GM23338 (cell line): ENCODE measurements at regions not wholly inside any gene's neighbourhood (a gene's known extent, or its start where the extent isn't known, plus 50 kb on each side); places are given as distances from the start of the nearest gene placed in this dataset.

Experiments
- ATAC-seq: fragments of 200-7000 bp; cut with Tn5 transposase; 3 replicates; pipeline ENCODE4 v1.9.1; 2020
- DNase-seq: peaks from one replicate; pipeline ENCODE4 v3.0.0-alpha.2; 2015; ENCODE audit warnings: low spot score
- H2AFZ ChIP-seq: fragments of 200-600 bp; sonication (generic); 2 replicates; pipeline ENCODE4 v1.8.0; 2016; ENCODE audit warnings: antibody characterized with exemption, mild to moderate bottlenecking, moderate library complexity
- H3F3A ChIP-seq: fragments of 200-600 bp; sonication (generic); replicated peaks from 2 replicates; pipeline ENCODE4 v1.8.0; 2017; ENCODE audit warnings: antibody characterized with exemption, mixed run types, low read depth
- H3K27ac ChIP-seq: fragments of 200-600 bp; sonication (generic); 2 replicates; pipeline ENCODE4 v1.6.1; 2016; ENCODE audit warnings: low read depth
- H3K27me3 ChIP-seq: fragments of 200-600 bp; sonication (generic); 2 replicates; pipeline ENCODE4 v1.8.0; 2016; ENCODE audit warnings: mild to moderate bottlenecking, mixed run types, moderate library complexity; ENCODE audit not compliant: insufficient read depth
- H3K36me3 ChIP-seq: fragments of 200-600 bp; sonication (generic); 2 replicates; pipeline ENCODE4 v1.8.0; 2016; ENCODE audit warnings: mild to moderate bottlenecking; ENCODE audit not compliant: insufficient read depth
- H3K4me1 ChIP-seq: fragments of 200-600 bp; sonication (generic); 2 replicates; pipeline ENCODE4 v1.8.0; 2016; ENCODE audit warnings: mild to moderate bottlenecking, moderate library complexity; ENCODE audit not compliant: insufficient read depth
- H3K4me2 ChIP-seq: fragments of 200-600 bp; sonication (generic); 2 replicates; pipeline ENCODE4 v1.7.1; 2017; ENCODE audit warnings: mixed run types
- H3K4me3 ChIP-seq: fragments of 200-600 bp; sonication (generic); 2 replicates; pipeline ENCODE4 v1.6.1; 2016; ENCODE audit warnings: mixed run types
- H3K79me2 ChIP-seq: fragments of 200-600 bp; sonication (generic); replicated peaks from 2 replicates; pipeline ENCODE4 v1.8.0; 2017; ENCODE audit warnings: mild to moderate bottlenecking; ENCODE audit not compliant: insufficient read depth
- H3K9me2 ChIP-seq: fragments of 200-600 bp; sonication (generic); 2 replicates; pipeline ENCODE4 v1.8.0; 2017; ENCODE audit not compliant: insufficient read depth
- H4K20me1 ChIP-seq: fragments of 200-600 bp; sonication (generic); replicated peaks from 2 replicates; pipeline ENCODE4 v1.8.0; 2017; ENCODE audit warnings: mild to moderate bottlenecking; ENCODE audit not compliant: insufficient read depth
- H3K27ac Mint-ChIP-seq: 2 replicates; pipeline ENCODE4 v1.8.0; 2020; ENCODE audit warnings: inconsistent platforms, mild to moderate bottlenecking, moderate library complexity, mixed read lengths
- H3K27me3 Mint-ChIP-seq: 3 replicates; pipeline ENCODE4 v1.8.0; 2022; ENCODE audit warnings: low read depth, mild to moderate bottlenecking, moderate library complexity, mixed read lengths, inconsistent platforms; ENCODE audit not compliant: insufficient read depth, poor library complexity
- H3K36me3 Mint-ChIP-seq: 3 replicates; pipeline ENCODE4 v1.8.0; 2021; ENCODE audit warnings: low read depth, mild to moderate bottlenecking, inconsistent platforms, moderate library complexity, mixed read lengths
- H3K4me1 Mint-ChIP-seq: 3 replicates; pipeline ENCODE4 v1.8.0; 2020; ENCODE audit warnings: mild to moderate bottlenecking, inconsistent platforms, mixed read lengths
- H3K4me3 Mint-ChIP-seq: 3 replicates; pipeline ENCODE4 v1.8.0; 2021; ENCODE audit warnings: moderate library complexity, mild to moderate bottlenecking, inconsistent platforms, mixed read lengths
- H3K9me3 Mint-ChIP-seq: 3 replicates; pipeline ENCODE4 v1.8.0; 2020; ENCODE audit warnings: moderate library complexity, mild to moderate bottlenecking, inconsistent platforms, mixed read lengths
- CTCF ChIP-seq, 2 experiments: fragments of 200-600 bp in 1 of 2; sonication (generic) in 1 of 2; conservative IDR thresholded peaks; 2 replicates each; pipeline versions ENCODE4 v1.5.1 to v1.6.1; 2016 to 2017; ENCODE audit warnings: antibody characterized with exemption in 2 of 2, low read depth in 2 of 2, mild to moderate bottlenecking in 2 of 2, moderate library complexity in 1 of 2
- ETS1 ChIP-seq: IDR thresholded peaks from 2 replicates; pipeline ENCODE4 v1.6.1; 2016; ENCODE audit warnings: antibody characterized with exemption
- EZH2 ChIP-seq: fragments of 200-600 bp; sonication (generic); IDR thresholded peaks from one replicate; pipeline ENCODE4 v1.8.0; 2017; ENCODE audit warnings: antibody characterized with exemption, mild to moderate bottlenecking, low read depth; ENCODE audit not compliant: unreplicated experiment
- EZH2phosphoT487 ChIP-seq: fragments of 200-600 bp; sonication (generic); IDR thresholded peaks from one replicate; pipeline ENCODE4 v1.8.1; 2018; ENCODE audit warnings: antibody characterized with exemption; ENCODE audit not compliant: unreplicated experiment
- JUNB ChIP-seq: IDR thresholded peaks from one replicate; pipeline ENCODE4 v1.6.1; 2016; ENCODE audit warnings: antibody characterized with exemption; ENCODE audit not compliant: unreplicated experiment
- NANOG ChIP-seq: IDR thresholded peaks from 2 replicates; pipeline ENCODE4 v1.6.1; 2016; ENCODE audit warnings: antibody characterized with exemption, borderline replicate concordance
- POLR2AphosphoS5 ChIP-seq: IDR thresholded peaks from 2 replicates; pipeline ENCODE4 v1.6.1; 2016; ENCODE audit warnings: antibody characterized with exemption, low read depth
- REST ChIP-seq: IDR thresholded peaks from one replicate; pipeline ENCODE4 v1.6.1; 2018; ENCODE audit warnings: antibody characterized with exemption; ENCODE audit not compliant: unreplicated experiment
- STAT1 ChIP-seq: IDR thresholded peaks from one replicate; pipeline ENCODE4 v1.6.1; 2016; ENCODE audit warnings: antibody characterized with exemption; ENCODE audit not compliant: unreplicated experiment
- ZNF331 ChIP-seq: fragments of 250-450 bp; sonication (Bioruptor Pico); IDR thresholded peaks from 2 replicates; pipeline ENCODE4 v1.5.0; 2020; ENCODE audit warnings: low read depth, mild to moderate bottlenecking, moderate library complexity
- ZNF462 ChIP-seq: fragments of 250-450 bp; sonication (Bioruptor Pico); IDR thresholded peaks from 2 replicates; pipeline ENCODE4 v1.5.0; 2020; ENCODE audit warnings: mild to moderate bottlenecking, moderate library complexity

GRCh38 chr5:89246864-89247263, 363.9 kb upstream of the MEF2C start (continued):
- no peak for TF ChIP-seq ETS1
- no peak for TF ChIP-seq CTCF (conservative IDR thresholded peaks at IDR 0.05; ENCODE audit: low read depth in 2 of 2)

- no peaks in the 10 kb centered on the region for H3K79me2 ChIP-seq
- no peak for DNase-seq
- H3K4me1 ChIP-seq = no peaks in the 10 kb centered on the region
- H3K27ac ChIP-seq = no peak overlapping the region
- H3K4me3 ChIP-seq = no peak overlapping the region
- Mint-ChIP-seq H3K36me3 (no peaks in the 10 kb centered on the region), H3K9me3 (no peaks in the 10 kb centered on the region), H3K27ac (no peak overlapping the region), H3K27me3 (no peaks in the 10 kb centered on the region), H3K4me3 (no peak overlapping the region), H3K4me1 (no peaks in the 10 kb centered on the region)
- ATAC-seq = no peak
- H3K4me2 ChIP-seq = no peak overlapping the region
- H3F3A ChIP-seq = no peaks in the 10 kb centered on the region
- H3K27me3 ChIP-seq = no peaks in the 10 kb centered on the region
- no peaks in the 10 kb centered on the region for H3K36me3 ChIP-seq
- no peaks in the 10 kb centered on the region for H3K9me2 ChIP-seq
- H4K20me1 ChIP-seq = no peaks in the 10 kb centered on the region
- no peak overlapping the region for H2AFZ ChIP-seq
- TF ChIP-seq POLR2AphosphoS5 (no peak), JUNB (no peak), ETS1 (no peak), ZNF331 (CRISPR knock-in tag) (no peak), REST (no peak), STAT1 (no peak), NANOG (no peak), EZH2phosphoT487 (no peak), ZNF462 (CRISPR knock-in tag) (no peak), EZH2 (no peak)
These were observed 363.3 kb upstream of the MEF2C start for GRCh38 chr5:89246252-89246651.
